Colonic mucosa (tissue), 4 donors: ENCODE measurements at regions not wholly inside any gene's neighbourhood (a gene's known extent, or its start where the extent isn't known, plus 50 kb on each side); places are given as distances from the start of the nearest gene placed in this dataset.

Source experiments
- DNase-seq: peaks from one replicate; pipeline ENCODE4 v3.0.0-alpha.2; 2020
- H3K27ac ChIP-seq: fragments of 200-600 bp; one replicate; pipeline ENCODE4 v1.8.0; 2021
- H3K27me3 ChIP-seq: fragments of 200-600 bp; one replicate; pipeline ENCODE4 v1.8.0; 2021
- H3K36me3 ChIP-seq: fragments of 200-600 bp; one replicate; pipeline ENCODE4 v1.8.0; 2021
- H3K4me1 ChIP-seq: fragments of 200-600 bp; one replicate; pipeline ENCODE4 v1.8.0; 2021; ENCODE audit warnings: mild to moderate bottlenecking
- H3K4me3 ChIP-seq: fragments of 200-600 bp; one replicate; pipeline ENCODE4 v1.8.0; 2021
- H3K9ac ChIP-seq, 2 donors: one replicate each; pipeline ENCODE4 v1.7.0; 2013; ENCODE audit warnings: control low read depth in 2 of 2, low read depth in 2 of 2, low read length in 2 of 2
- H3K9me3 ChIP-seq: fragments of 200-600 bp; one replicate; pipeline ENCODE4 v1.8.0; 2021
- CTCF ChIP-seq: fragments of 200-600 bp; IDR thresholded peaks from one replicate; pipeline ENCODE4 v1.8.0; 2022; ENCODE audit warnings: antibody characterized with exemption, mild to moderate bottlenecking
- intact Hi-C: fragments of 100-400 bp; cut with DNase I; formaldehyde crosslinking; loops from one replicate; pipeline ENCODE4 v1.14.1; 2022
- donor health status: healthy.
- donor health status: DM: no; HTN: no; CAD: no.
- donor health status: DM: no; HTN: no; CAD: no.

- no peaks in the 10 kb centered on the region for H3K4me1 ChIP-seq
- no peak for DNase-seq
- no peak overlapping the region for H3K9ac ChIP-seq
- intact Hi-C loops, result no loop called here
- H3K27ac ChIP-seq, result no peak overlapping the region
- H3K36me3 ChIP-seq, result no peaks in the 10 kb centered on the region
- H3K27me3 ChIP-seq, result no peaks in the 10 kb centered on the region
- TF ChIP-seq CTCF, result no peak
- H3K9me3 ChIP-seq, result no peaks in the 10 kb centered on the region
- H3K4me3 ChIP-seq, result no peak overlapping the region
Observed at GRCh38 chr12:17456486-17456885, 633.5 kb downstream of the RERGL start.

DNA sequence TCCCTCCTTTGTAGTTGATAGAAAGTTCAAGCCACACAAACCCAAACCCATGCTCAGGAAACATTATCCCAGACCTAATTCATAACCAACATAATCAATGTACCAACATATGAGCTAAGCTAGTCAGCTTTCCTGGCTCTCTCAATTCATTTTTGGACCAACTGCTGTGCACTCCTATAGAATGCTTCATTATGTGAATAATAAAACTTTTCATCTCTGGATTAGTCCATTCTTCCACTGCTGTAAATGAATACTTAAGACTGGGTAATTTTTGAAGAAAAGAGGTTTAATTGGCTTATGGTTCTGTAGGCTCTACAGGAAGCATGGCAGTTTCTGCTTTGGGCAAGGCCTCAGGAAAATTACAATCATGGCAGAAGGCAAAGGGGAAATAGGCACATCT, 651.9 kb downstream of the RERGL start:
- no peak overlapping the region for H3K27ac ChIP-seq
- TF ChIP-seq CTCF, result no peak

DNA sequence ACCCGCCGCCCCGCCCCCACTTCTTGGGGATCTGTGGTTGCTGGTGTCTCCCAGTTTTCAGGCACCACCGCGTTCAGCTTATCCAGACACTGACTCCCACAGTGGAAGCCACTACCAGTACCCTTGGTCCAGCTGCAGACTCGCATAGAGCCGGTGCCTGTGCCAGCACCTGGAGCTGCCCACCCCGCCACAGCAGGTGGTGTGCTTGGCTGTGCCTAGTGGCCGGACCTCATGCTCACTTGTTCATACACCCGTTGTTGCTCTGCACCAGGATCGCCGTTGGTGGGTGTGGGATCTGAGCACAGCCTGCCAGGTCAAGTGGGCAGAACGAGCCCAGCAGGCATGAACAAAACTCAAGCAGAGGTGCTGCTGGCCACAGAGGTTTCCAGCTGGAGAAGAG, 673.2 kb downstream of the RERGL start:
- no peak for DNase-seq
- Histone ChIP-seq H3K36me3 (no peaks in the 10 kb centered on the region), H3K4me3 (no peak overlapping the region), H3K27ac (no peak overlapping the region), H3K9me3 (no peaks in the 10 kb centered on the region), H3K27me3 (no peaks in the 10 kb centered on the region), H3K9ac (no peak overlapping the region), H3K4me1 (no peaks in the 10 kb centered on the region)
- TF ChIP-seq CTCF, result no peak
- intact Hi-C loops, result no loop called here

More for the DNA sequence above, 651.9 kb downstream of the RERGL start:
- no peaks in the 10 kb centered on the region for H3K36me3 ChIP-seq
- H3K9ac ChIP-seq, result no peak overlapping the region
- no peak overlapping the region for H3K4me3 ChIP-seq
- H3K27me3 ChIP-seq, result no peaks in the 10 kb centered on the region
- H3K4me1 ChIP-seq, result no peaks in the 10 kb centered on the region
- intact Hi-C loops, result no loop called here
- no peak for DNase-seq
- no peaks in the 10 kb centered on the region for H3K9me3 ChIP-seq

DNA sequence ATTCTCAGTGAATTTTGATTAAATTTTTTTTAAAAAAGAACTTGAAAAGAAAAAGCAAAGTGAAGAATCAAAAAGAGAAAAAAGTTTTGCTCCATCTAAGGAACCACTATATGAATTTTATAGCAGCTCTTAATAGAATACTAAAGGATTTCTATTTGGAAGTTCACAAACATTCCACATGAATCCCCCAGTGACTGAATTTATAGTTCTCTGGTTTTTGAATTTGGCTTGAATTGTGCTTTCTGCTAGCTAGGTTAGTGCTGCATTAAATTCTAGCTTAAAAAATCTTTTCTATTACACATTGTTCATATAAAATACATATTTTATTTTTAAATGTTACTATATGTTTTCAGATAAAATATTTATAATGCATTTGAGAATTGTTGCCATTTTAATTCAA, 675.4 kb downstream of the RERGL start:
- no peak for TF ChIP-seq CTCF
- H3K9me3 ChIP-seq, result no peaks in the 10 kb centered on the region
- intact Hi-C loops, result no loop called here

GRCh38 chr12:17411662-17412061, 678.3 kb downstream of the RERGL start:
- Histone ChIP-seq H3K27ac (no peak overlapping the region), H3K9me3 (no peaks in the 10 kb centered on the region), H3K27me3 (no peaks in the 10 kb centered on the region), H3K36me3 (no peaks in the 10 kb centered on the region), H3K9ac (no peak overlapping the region), H3K4me3 (no peak overlapping the region), H3K4me1 (no peaks in the 10 kb centered on the region)
- no peak for DNase-seq
- intact Hi-C loops, result no loop called here
- TF ChIP-seq CTCF, result no peak

More for the DNA sequence above, 675.4 kb downstream of the RERGL start:
- Histone ChIP-seq H3K9ac (no peak overlapping the region), H3K4me1 (no peaks in the 10 kb centered on the region), H3K27ac (no peak overlapping the region), H3K36me3 (no peaks in the 10 kb centered on the region), H3K4me3 (no peak overlapping the region), H3K27me3 (no peaks in the 10 kb centered on the region)
- DNase-seq, result no peak

GRCh38 chr12:17388679-17389078, 701.3 kb downstream of the RERGL start:
- intact Hi-C loops, result no loop called here
- no peak for DNase-seq
- no peak for TF ChIP-seq CTCF
- H3K4me3 ChIP-seq, result no peak overlapping the region
- H3K9ac ChIP-seq, result no peak overlapping the region
- H3K27me3 ChIP-seq, result no peaks in the 10 kb centered on the region
- no peaks in the 10 kb centered on the region for H3K4me1 ChIP-seq
- H3K36me3 ChIP-seq, result no peaks in the 10 kb centered on the region
- H3K9me3 ChIP-seq, result no peaks in the 10 kb centered on the region
- no peak overlapping the region for H3K27ac ChIP-seq
